WTC11 (cell line): ENCODE measurements at regions not wholly inside any gene's neighbourhood (a gene's known extent, or its start where the extent isn't known, plus 50 kb on each side); places are given as distances from the start of the nearest gene placed in this dataset.
"Not testable (repeated sequence)": the region's sequence is repeated elsewhere in the genome, so short reads cannot be mapped to it uniquely, and the experiment has no call there.

Source experiments
- ATAC-seq: fragments of 200-7000 bp; cut with Tn5 transposase; 2 replicates; pipeline ENCODE4 v1.10.0; 2021; ENCODE audit warnings: mild to moderate bottlenecking, moderate library complexity
- CTCF ChIA-PET: fragments of 300-600 bp; sonication (Branson Sonifier 250); formaldehyde crosslinking; loops from one replicate; lab custom pipeline; 2021; ENCODE audit warnings: antibody characterized with exemption; lab: Charles Lee
- POLR2A ChIA-PET: fragments of 350-600 bp; sonication (Branson Sonifier 250); formaldehyde crosslinking; loops from one replicate; lab custom pipeline; 2021; ENCODE audit warnings: antibody characterized with exemption; lab: Charles Lee
- DNase-seq: peaks from one replicate; pipeline ENCODE4 v3.0.0; 2021; ENCODE audit warnings: low spot score
- H3K27ac Mint-ChIP-seq: 2 replicates; pipeline ENCODE4 v1.8.0; 2021; ENCODE audit warnings: mixed read lengths
- H3K27me3 Mint-ChIP-seq: 2 replicates; pipeline ENCODE4 v1.8.0; 2021; ENCODE audit warnings: low read depth, mild to moderate bottlenecking, moderate library complexity, mixed read lengths
- H3K36me3 Mint-ChIP-seq: 2 replicates; pipeline ENCODE4 v1.8.0; 2021; ENCODE audit warnings: mixed read lengths
- H3K4me1 Mint-ChIP-seq: 2 replicates; pipeline ENCODE4 v1.8.0; 2022; ENCODE audit warnings: mixed read lengths
- H3K4me3 Mint-ChIP-seq: 2 replicates; pipeline ENCODE4 v1.8.0; 2021; ENCODE audit warnings: mild to moderate bottlenecking, moderate library complexity, mixed read lengths
- H3K9me3 Mint-ChIP-seq: 2 replicates; pipeline ENCODE4 v1.8.0; 2021; ENCODE audit warnings: mixed read lengths
- ELF4 ChIP-seq: sonication (generic); formaldehyde crosslinking; IDR thresholded peaks from 2 replicates; pipeline ENCODE4 v1.8.1; 2022; ENCODE audit warnings: low read depth, mild to moderate bottlenecking, moderate library complexity, missing genetic modification reagents
- GRHL2 ChIP-seq: fragments of 250-450 bp; sonication (Bioruptor Pico); IDR thresholded peaks from 2 replicates; pipeline ENCODE4 v1.8.0; 2022; ENCODE audit warnings: mild to moderate bottlenecking, moderate library complexity; ENCODE audit not compliant: insufficient replicate concordance, severe bottlenecking
- GTF2I ChIP-seq: fragments of 250-450 bp; sonication (Bioruptor Pico); conservative IDR thresholded peaks from 2 replicates; pipeline ENCODE4 v1.4.0; 2021; ENCODE audit warnings: mild to moderate bottlenecking
- HMGA2 ChIP-seq: fragments of 250-450 bp; sonication (Bioruptor Pico); IDR thresholded peaks from 2 replicates; pipeline ENCODE4 v1.4.0; 2021; ENCODE audit warnings: mild to moderate bottlenecking, moderate library complexity
- JAZF1 ChIP-seq: fragments of 250-450 bp; sonication (Bioruptor Pico); IDR thresholded peaks from 2 replicates; pipeline ENCODE4 v1.9.0; 2021; ENCODE audit warnings: moderate library complexity, mild to moderate bottlenecking, inconsistent platforms
- MXD4 ChIP-seq: fragments of 250-450 bp; sonication (Bioruptor Pico); IDR thresholded peaks from 2 replicates; pipeline ENCODE4 v1.8.0; 2021; ENCODE audit warnings: mild to moderate bottlenecking, moderate library complexity, borderline replicate concordance
- RELA ChIP-seq: sonication (generic); formaldehyde crosslinking; IDR thresholded peaks from 2 replicates; pipeline ENCODE4 v1.8.1; 2022; ENCODE audit warnings: missing genetic modification reagents, mild to moderate bottlenecking, borderline replicate concordance
- TP53 ChIP-seq: sonication (generic); formaldehyde crosslinking; IDR thresholded peaks from 2 replicates; pipeline ENCODE4 v1.8.1; 2023; ENCODE audit warnings: mild to moderate bottlenecking, missing genetic modification reagents
- ZBTB21 ChIP-seq: sonication (generic); formaldehyde crosslinking; IDR thresholded peaks from 2 replicates; pipeline ENCODE4 v1.8.1; 2023; ENCODE audit warnings: mild to moderate bottlenecking, missing genetic modification reagents, borderline replicate concordance
- ZNF138 ChIP-seq: sonication (generic); formaldehyde crosslinking; conservative IDR thresholded peaks from 2 replicates; pipeline ENCODE4 v1.8.1; 2022; ENCODE audit warnings: mild to moderate bottlenecking, moderate library complexity, missing genetic modification reagents
- ZNF416 ChIP-seq: fragments of 250-450 bp; sonication (Bioruptor Pico); IDR thresholded peaks from 2 replicates; pipeline ENCODE4 v1.9.0; 2021; ENCODE audit warnings: mild to moderate bottlenecking, inconsistent platforms
- ZNF671 ChIP-seq: fragments of 250-450 bp; sonication (Bioruptor Pico); IDR thresholded peaks from 2 replicates; pipeline ENCODE4 v1.8.0; 2021; ENCODE audit warnings: mild to moderate bottlenecking
- TF ChIP-seq, protein P1 (sequence below): fragments of 250-450 bp; sonication (Bioruptor Pico); IDR thresholded peaks from 2 replicates; pipeline ENCODE4 v1.9.0; 2021; ENCODE audit warnings: mild to moderate bottlenecking, borderline replicate concordance
- TF ChIP-seq, protein P2 (sequence below): sonication (generic); formaldehyde crosslinking; IDR thresholded peaks from 2 replicates; pipeline ENCODE4 v1.8.0; 2022; ENCODE audit warnings: mild to moderate bottlenecking, missing genetic modification reagents
- TF ChIP-seq, protein P3 (sequence below): sonication (generic); formaldehyde crosslinking; conservative IDR thresholded peaks from 2 replicates; pipeline ENCODE4 v1.8.1; 2022; ENCODE audit warnings: mild to moderate bottlenecking, missing genetic modification reagents
- TF ChIP-seq, protein P4 (sequence below): sonication (generic); formaldehyde crosslinking; conservative IDR thresholded peaks from 2 replicates; pipeline ENCODE4 v1.8.1; 2023; ENCODE audit warnings: mild to moderate bottlenecking, low read depth, missing genetic modification reagents, moderate library complexity
- TF ChIP-seq, protein P5 (sequence below): fragments of 250-450 bp; sonication (Bioruptor Pico); conservative IDR thresholded peaks from 2 replicates; pipeline ENCODE4 v1.9.0; 2021; ENCODE audit warnings: mild to moderate bottlenecking
- TF ChIP-seq, protein P6 (sequence below): fragments of 250-450 bp; sonication (Bioruptor Pico); IDR thresholded peaks from 2 replicates; pipeline ENCODE4 v2.1.2; 2022; ENCODE audit warnings: mild to moderate bottlenecking, moderate library complexity
- TF ChIP-seq, protein P7 (sequence below): fragments of 250-450 bp; sonication (Bioruptor Pico); IDR thresholded peaks from 2 replicates; pipeline ENCODE4 v1.9.0; 2021; ENCODE audit warnings: moderate library complexity, mild to moderate bottlenecking, inconsistent platforms, borderline replicate concordance

DNA sequence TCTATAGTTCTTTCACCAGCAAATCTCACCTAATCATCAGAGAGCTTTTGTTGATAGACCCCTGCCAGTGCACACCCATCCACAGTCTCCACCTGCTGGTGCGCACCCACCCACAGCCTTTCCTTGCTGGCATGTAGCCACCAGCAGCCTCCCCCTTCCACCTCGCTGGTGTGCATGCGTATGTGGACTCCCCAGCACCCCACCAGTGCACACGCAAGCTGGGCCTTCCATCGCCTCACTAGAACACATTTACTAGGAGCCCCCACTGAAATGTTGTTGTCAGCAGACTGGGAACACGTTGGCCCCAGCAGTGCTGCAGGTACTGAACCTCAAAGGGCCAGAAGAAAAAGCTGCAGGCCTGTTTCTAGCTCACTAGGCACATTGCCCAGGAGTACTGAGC, 104.9 kb upstream of the ZWINT start (continued):
- TF ChIP-seq, protein P1, sequence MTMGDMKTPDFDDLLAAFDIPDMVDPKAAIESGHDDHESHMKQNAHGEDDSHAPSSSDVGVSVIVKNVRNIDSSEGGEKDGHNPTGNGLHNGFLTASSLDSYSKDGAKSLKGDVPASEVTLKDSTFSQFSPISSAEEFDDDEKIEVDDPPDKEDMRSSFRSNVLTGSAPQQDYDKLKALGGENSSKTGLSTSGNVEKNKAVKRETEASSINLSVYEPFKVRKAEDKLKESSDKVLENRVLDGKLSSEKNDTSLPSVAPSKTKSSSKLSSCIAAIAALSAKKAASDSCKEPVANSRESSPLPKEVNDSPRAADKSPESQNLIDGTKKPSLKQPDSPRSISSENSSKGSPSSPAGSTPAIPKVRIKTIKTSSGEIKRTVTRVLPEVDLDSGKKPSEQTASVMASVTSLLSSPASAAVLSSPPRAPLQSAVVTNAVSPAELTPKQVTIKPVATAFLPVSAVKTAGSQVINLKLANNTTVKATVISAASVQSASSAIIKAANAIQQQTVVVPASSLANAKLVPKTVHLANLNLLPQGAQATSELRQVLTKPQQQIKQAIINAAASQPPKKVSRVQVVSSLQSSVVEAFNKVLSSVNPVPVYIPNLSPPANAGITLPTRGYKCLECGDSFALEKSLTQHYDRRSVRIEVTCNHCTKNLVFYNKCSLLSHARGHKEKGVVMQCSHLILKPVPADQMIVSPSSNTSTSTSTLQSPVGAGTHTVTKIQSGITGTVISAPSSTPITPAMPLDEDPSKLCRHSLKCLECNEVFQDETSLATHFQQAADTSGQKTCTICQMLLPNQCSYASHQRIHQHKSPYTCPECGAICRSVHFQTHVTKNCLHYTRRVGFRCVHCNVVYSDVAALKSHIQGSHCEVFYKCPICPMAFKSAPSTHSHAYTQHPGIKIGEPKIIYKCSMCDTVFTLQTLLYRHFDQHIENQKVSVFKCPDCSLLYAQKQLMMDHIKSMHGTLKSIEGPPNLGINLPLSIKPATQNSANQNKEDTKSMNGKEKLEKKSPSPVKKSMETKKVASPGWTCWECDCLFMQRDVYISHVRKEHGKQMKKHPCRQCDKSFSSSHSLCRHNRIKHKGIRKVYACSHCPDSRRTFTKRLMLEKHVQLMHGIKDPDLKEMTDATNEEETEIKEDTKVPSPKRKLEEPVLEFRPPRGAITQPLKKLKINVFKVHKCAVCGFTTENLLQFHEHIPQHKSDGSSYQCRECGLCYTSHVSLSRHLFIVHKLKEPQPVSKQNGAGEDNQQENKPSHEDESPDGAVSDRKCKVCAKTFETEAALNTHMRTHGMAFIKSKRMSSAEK (CRISPR knock-in tag): no peak

DNA sequence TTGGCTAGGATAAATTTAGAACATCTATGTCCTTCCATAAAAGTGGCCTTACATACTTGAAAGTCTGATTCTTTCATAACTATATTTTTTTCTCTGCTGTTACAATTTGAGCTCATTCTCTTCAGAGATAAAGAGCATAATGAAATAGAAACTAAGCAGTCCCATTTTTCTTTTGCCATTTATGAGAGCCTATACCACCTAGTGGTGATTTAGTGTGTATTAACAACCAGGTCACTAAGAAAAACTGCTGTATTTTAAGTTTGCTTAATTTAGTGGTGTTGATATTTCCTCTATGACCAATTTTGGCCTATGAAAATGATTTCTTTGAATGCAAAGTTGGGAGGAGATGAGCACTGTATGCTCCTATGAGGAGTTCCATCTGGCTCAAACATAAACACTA, 88.7 kb upstream of the ZWINT start:
- TF ChIP-seq ZNF416 (no peak), GTF2I (no peak), ZNF671 (CRISPR knock-in tag) (no peak), ZNF138 (CRISPR knock-in tag) (no peak), TP53 (no peak), HMGA2 (CRISPR knock-in tag) (no peak), ZBTB21 (CRISPR knock-in tag) (no peak), GRHL2 (CRISPR knock-in tag) (no peak), JAZF1 (CRISPR knock-in tag) (no peak), RELA (CRISPR knock-in tag) (no peak), MXD4 (CRISPR knock-in tag) (no peak), ELF4 (CRISPR knock-in tag) (no peak)
- TF ChIP-seq, protein P2, sequence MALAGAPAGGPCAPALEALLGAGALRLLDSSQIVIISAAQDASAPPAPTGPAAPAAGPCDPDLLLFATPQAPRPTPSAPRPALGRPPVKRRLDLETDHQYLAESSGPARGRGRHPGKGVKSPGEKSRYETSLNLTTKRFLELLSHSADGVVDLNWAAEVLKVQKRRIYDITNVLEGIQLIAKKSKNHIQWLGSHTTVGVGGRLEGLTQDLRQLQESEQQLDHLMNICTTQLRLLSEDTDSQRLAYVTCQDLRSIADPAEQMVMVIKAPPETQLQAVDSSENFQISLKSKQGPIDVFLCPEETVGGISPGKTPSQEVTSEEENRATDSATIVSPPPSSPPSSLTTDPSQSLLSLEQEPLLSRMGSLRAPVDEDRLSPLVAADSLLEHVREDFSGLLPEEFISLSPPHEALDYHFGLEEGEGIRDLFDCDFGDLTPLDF (CRISPR knock-in tag): no peak
- TF ChIP-seq, protein P3, sequence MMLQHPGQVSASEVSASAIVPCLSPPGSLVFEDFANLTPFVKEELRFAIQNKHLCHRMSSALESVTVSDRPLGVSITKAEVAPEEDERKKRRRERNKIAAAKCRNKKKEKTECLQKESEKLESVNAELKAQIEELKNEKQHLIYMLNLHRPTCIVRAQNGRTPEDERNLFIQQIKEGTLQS (CRISPR knock-in tag): no peak
- TF ChIP-seq, protein P4, sequence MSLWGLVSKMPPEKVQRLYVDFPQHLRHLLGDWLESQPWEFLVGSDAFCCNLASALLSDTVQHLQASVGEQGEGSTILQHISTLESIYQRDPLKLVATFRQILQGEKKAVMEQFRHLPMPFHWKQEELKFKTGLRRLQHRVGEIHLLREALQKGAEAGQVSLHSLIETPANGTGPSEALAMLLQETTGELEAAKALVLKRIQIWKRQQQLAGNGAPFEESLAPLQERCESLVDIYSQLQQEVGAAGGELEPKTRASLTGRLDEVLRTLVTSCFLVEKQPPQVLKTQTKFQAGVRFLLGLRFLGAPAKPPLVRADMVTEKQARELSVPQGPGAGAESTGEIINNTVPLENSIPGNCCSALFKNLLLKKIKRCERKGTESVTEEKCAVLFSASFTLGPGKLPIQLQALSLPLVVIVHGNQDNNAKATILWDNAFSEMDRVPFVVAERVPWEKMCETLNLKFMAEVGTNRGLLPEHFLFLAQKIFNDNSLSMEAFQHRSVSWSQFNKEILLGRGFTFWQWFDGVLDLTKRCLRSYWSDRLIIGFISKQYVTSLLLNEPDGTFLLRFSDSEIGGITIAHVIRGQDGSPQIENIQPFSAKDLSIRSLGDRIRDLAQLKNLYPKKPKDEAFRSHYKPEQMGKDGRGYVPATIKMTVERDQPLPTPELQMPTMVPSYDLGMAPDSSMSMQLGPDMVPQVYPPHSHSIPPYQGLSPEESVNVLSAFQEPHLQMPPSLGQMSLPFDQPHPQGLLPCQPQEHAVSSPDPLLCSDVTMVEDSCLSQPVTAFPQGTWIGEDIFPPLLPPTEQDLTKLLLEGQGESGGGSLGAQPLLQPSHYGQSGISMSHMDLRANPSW (CRISPR knock-in tag): no peak
- TF ChIP-seq, protein P5, sequence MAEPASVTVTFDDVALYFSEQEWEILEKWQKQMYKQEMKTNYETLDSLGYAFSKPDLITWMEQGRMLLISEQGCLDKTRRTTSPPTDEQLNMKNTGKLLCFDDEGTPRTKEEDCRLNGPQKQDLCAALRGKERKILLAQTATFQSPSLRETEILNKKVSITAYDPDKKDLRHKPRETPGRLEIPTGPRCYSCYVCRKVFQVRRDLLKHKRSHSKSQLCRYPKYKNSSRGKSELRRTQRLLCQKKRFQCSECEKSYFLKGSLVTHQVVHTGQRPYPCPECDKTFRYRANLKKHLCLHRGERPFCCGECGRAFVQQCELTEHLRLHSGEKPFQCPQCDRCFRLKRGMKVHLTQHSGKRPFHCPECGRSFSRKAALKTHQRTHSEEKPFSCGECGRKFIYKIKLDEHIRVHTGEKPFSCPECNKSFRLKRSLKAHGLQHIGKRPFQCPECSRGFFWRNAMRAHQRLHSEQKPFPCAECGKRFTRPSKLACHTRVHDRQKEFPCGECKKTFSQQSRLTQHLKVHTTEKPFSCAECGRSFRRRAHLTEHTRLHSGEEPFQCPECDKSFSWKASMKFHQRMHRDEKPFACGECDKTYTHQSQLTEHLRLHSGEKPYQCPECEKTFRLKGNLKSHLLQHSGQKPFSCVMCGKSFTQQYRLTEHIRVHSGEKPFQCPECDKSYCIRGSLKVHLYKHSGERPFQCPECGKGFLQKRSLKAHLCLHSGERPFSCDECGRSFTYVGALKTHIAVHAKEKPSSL (CRISPR knock-in tag): no peak
- TF ChIP-seq, protein P6, sequence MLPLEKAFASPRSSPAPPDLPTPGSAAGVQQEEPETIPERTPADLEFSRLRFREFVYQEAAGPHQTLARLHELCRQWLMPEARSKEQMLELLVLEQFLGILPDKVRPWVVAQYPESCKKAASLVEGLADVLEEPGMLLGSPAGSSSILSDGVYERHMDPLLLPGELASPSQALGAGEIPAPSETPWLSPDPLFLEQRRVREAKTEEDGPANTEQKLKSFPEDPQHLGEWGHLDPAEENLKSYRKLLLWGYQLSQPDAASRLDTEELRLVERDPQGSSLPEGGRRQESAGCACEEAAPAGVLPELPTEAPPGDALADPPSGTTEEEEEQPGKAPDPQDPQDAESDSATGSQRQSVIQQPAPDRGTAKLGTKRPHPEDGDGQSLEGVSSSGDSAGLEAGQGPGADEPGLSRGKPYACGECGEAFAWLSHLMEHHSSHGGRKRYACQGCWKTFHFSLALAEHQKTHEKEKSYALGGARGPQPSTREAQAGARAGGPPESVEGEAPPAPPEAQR (CRISPR knock-in tag): no peak
- TF ChIP-seq, protein P7, sequence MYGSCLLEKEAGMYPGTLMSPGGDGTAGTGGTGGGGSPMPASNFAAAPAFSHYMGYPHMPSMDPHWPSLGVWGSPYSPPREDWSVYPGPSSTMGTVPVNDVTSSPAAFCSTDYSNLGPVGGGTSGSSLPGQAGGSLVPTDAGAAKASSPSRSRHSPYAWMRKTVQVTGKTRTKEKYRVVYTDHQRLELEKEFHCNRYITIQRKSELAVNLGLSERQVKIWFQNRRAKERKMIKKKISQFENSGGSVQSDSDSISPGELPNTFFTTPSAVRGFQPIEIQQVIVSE: no peak
- Mint-ChIP-seq H3K27ac (no peak overlapping the region), H3K4me1 (no peaks in the 10 kb centered on the region), H3K9me3 (peaks cover 33% of the 10 kb centered on the region), H3K4me3 (no peak overlapping the region), H3K27me3 (no peaks in the 10 kb centered on the region), H3K36me3 (peaks cover 29% of the 10 kb centered on the region)
- ChIA-PET CTCF (no interaction called here), POLR2A (interaction anchor here (0.7 kb wide), 1 partner anchor 437 kb away, joined by 4 read pairs; no protein-coding TSS in a partner anchor)
- DNase-seq (no peak), ATAC-seq (no peak)

DNA sequence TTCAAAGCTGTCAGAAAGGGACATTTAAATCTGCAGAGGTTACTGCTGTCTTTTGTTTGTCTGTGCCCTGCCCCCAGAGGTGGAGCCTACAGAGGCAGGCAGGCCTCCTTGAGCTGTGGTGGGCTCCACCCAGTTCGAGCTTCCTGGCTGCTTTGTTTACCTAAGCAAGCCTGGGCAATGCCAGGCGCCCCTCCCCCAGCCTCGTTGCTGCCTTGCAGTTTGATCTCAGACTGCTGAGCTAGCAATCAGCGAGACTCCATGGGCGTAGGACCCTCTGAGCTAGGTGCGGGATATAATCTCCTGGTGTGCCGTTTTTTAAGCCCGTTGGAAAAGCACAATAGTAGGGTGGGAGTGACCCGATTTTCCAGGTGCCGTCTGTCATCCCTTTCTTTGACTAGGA, 86.6 kb upstream of the ZWINT start:
- CTCF ChIA-PET, POLR2A ChIA-PET: not testable (repeated sequence)

DNA sequence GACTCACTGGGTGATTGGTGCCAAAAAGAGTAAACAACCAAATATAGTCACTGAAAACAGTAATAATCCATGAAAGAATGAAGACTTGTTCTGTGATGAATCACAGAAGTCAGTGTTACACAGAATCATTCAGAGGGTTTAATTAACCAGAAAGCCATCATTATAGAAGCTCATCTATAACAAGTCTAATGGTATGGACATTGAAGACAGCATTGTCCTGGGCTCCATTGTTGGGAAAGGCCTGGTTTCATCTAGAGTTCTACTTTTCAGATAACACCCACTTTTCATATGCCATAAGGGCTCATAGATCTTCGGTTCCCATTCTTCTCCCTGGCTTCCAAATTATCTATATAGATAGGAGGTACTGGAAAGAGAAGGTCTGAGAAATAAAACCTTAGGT, 80.3 kb upstream of the ZWINT start:
- DNase-seq, H3K27ac Mint-ChIP-seq, H3K27me3 Mint-ChIP-seq, H3K4me3 Mint-ChIP-seq, H3K4me1 Mint-ChIP-seq, H3K36me3 Mint-ChIP-seq, POLR2A ChIA-PET, CTCF ChIA-PET, ATAC-seq: not testable (repeated sequence)
- peaks cover 16% of the 10 kb centered on the region for H3K9me3 Mint-ChIP-seq

More for the DNA sequence above, 86.6 kb upstream of the ZWINT start:
- H3K27me3 Mint-ChIP-seq, H3K27ac Mint-ChIP-seq, H3K4me3 Mint-ChIP-seq, DNase-seq, ATAC-seq, H3K4me1 Mint-ChIP-seq: not testable (repeated sequence)
- peaks cover 29% of the 10 kb centered on the region for H3K36me3 Mint-ChIP-seq
- peaks cover 33% of the 10 kb centered on the region for H3K9me3 Mint-ChIP-seq
